HCT116 (cell line): ENCODE measurements at regions not wholly inside any gene's neighbourhood (a gene's known extent, or its start where the extent isn't known, plus 50 kb on each side); places are given as distances from the start of the nearest gene placed in this dataset.

Source experiments
- ATAC-seq: fragments of 200-7000 bp; cut with Tn5 transposase; 2 replicates; pipeline ENCODE4 v1.9.1; 2020; ENCODE audit warnings: mild to moderate bottlenecking, moderate library complexity
- BruUV-seq: library from RNA; stranded (reverse); fragments of 400-500 nt; replicated peaks from 2 replicates; lab custom pipeline; 2021; lab: Mats Ljungman, UMichigan
- CTCF ChIA-PET: fragments of 300-600 bp; sonication (Branson Sonifier 250); formaldehyde crosslinking; loops from one replicate; lab custom pipeline; 2021; ENCODE audit warnings: antibody characterized with exemption; lab: Charles Lee
- POLR2A ChIA-PET: fragments of 300-600, 350-600 bp; sonication (Branson Sonifier 250); formaldehyde crosslinking; loops from one replicate; lab custom pipeline; 2021; ENCODE audit warnings: antibody characterized with exemption; lab: Charles Lee
- RAD21 ChIA-PET, 2 experiments: fragments of 300-600 bp; sonication (Branson Sonifier 250); formaldehyde crosslinking; loops; one replicate each; lab custom pipeline; 2023; ENCODE audit warnings: low total read pairs in 2 of 2; ENCODE audit not compliant: uncharacterized antibody in 2 of 2, unreplicated experiment in 2 of 2, low non-redundant PET in 1 of 2; lab: Charles Lee
- DNase-seq: peaks from one replicate; pipeline ENCODE4 v3.0.0-alpha.2; 2010; ENCODE audit warnings: low read depth, low spot score
- H2AFZ ChIP-seq: fragments of 200-600 bp; shearing (Covaris generic), sonication (generic); 2 replicates; pipeline ENCODE4 v1.6.1; 2017; ENCODE audit warnings: low read depth, mixed run types, mixed read lengths, antibody characterized with exemption, low read length; ENCODE audit not compliant: poor library complexity, severe bottlenecking
- H3K27ac ChIP-seq: 2 replicates; pipeline ENCODE4 v1.5.1; 2012; ENCODE audit warnings: low read depth, low read length
- H3K27me3 ChIP-seq: fragments of 200-600 bp; sonication (generic); 2 replicates; pipeline ENCODE4 v1.6.1; 2016; ENCODE audit warnings: mixed run types, low read length, mixed read lengths; ENCODE audit not compliant: insufficient read depth
- H3K36me3 ChIP-seq, 2 experiments: fragments of 200-500 bp in 1 of 2; fragments of 200-600 bp in 1 of 2; sonication (Bioruptor generic) in 1 of 2; sonication (generic) in 1 of 2; 2 replicates each; pipeline versions ENCODE4 v1.5.1 to v1.6.1; 2014 to 2016; ENCODE audit warnings: low read length in 2 of 2, inconsistent platforms in 1 of 2, mixed read lengths in 1 of 2, mixed run types in 1 of 2; ENCODE audit not compliant: insufficient read depth in 2 of 2, control insufficient read depth in 1 of 2
- H3K4me1 ChIP-seq, 2 experiments: fragments of 200-600 bp in 1 of 2; sonication (generic) in 1 of 2; 2 replicates each; pipeline versions ENCODE4 v1.5.1 to v1.6.1; 2012 to 2017; ENCODE audit warnings: low read length in 2 of 2, inconsistent platforms in 1 of 2, mild to moderate bottlenecking in 1 of 2, mixed read lengths in 1 of 2, mixed run types in 1 of 2, moderate library complexity in 1 of 2; ENCODE audit not compliant: insufficient read depth in 2 of 2, control insufficient read depth in 1 of 2
- H3K4me2 ChIP-seq: fragments of 200-600 bp; sonication (generic); 2 replicates; pipeline ENCODE4 v1.6.1; 2017; ENCODE audit warnings: mixed run types, low read length, mixed read lengths
- H3K4me3 ChIP-seq, 2 experiments: fragments of 200-600 bp in 1 of 2; sonication (generic) in 1 of 2; replicated peaks in 1 of 2; 2 replicates each; pipeline ENCODE4 v1.5.1; 2011 to 2016; ENCODE audit warnings: low read length in 2 of 2, control low read depth in 1 of 2, low read depth in 1 of 2, mild to moderate bottlenecking in 1 of 2, mixed read lengths in 1 of 2, mixed run types in 1 of 2
- H3K79me2 ChIP-seq: fragments of 200-600 bp; sonication (generic); 2 replicates; pipeline ENCODE4 v1.6.1; 2017; ENCODE audit warnings: mild to moderate bottlenecking, mixed run types, low read length, moderate library complexity, mixed read lengths; ENCODE audit not compliant: insufficient read depth
- H3K9ac ChIP-seq: fragments of 200-600 bp; sonication (generic); 2 replicates; pipeline ENCODE4 v1.6.1; 2016; ENCODE audit warnings: low read length, mixed read lengths
- H3K9me2 ChIP-seq: fragments of 200-600 bp; sonication (generic), shearing (Covaris generic); 2 replicates; pipeline ENCODE4 v1.6.1; 2017; ENCODE audit warnings: mixed run types, mild to moderate bottlenecking, moderate library complexity; ENCODE audit not compliant: insufficient read depth
- H3K9me3 ChIP-seq, 2 experiments: fragments of 200-500 bp in 1 of 2; fragments of 200-600 bp in 1 of 2; sonication (Bioruptor generic) in 1 of 2; sonication (generic) in 1 of 2; 2 replicates each; pipeline ENCODE4 v1.6.1; 2014 to 2017; ENCODE audit warnings: low read length in 2 of 2, mixed read lengths in 2 of 2, inconsistent platforms in 1 of 2, low read depth in 1 of 2, mild to moderate bottlenecking in 1 of 2, mixed run types in 1 of 2, moderate library complexity in 1 of 2; ENCODE audit not compliant: control insufficient read depth in 1 of 2, insufficient read depth in 1 of 2
- H4K20me1 ChIP-seq: fragments of 200-600 bp; sonication (generic), shearing (Covaris generic); 2 replicates; pipeline ENCODE4 v1.6.1; 2017; ENCODE audit warnings: mixed run types, mild to moderate bottlenecking, moderate library complexity; ENCODE audit not compliant: insufficient read depth
- CBX3 ChIP-seq: IDR thresholded peaks from 2 replicates; pipeline ENCODE4 v1.6.1; 2012; ENCODE audit warnings: low read depth
- CEBPB ChIP-seq: IDR thresholded peaks from 2 replicates; pipeline ENCODE4 v1.6.1; 2012; ENCODE audit warnings: low read depth
- CTCF ChIP-seq, 3 experiments: fragments of 200-600 bp in 1 of 3; sonication (generic) in 1 of 3; IDR thresholded peaks in 2 of 3; conservative IDR thresholded peaks in 1 of 3; 2 replicates each; pipeline ENCODE4 v1.5.1; 2012 to 2017; ENCODE audit warnings: low read depth in 2 of 3, low read length in 2 of 3, antibody characterized with exemption in 1 of 3, borderline replicate concordance in 1 of 3, control low read depth in 1 of 3, mild to moderate bottlenecking in 1 of 3, mixed read lengths in 1 of 3, mixed run types in 1 of 3, moderate library complexity in 1 of 3; ENCODE audit not compliant: insufficient read depth in 1 of 3
- ELF1 ChIP-seq: IDR thresholded peaks from 2 replicates; pipeline ENCODE4 v1.6.1; 2012; ENCODE audit warnings: low read depth, borderline replicate concordance
- EZH2 ChIP-seq: fragments of 200-600 bp; sonication (generic); IDR thresholded peaks from 2 replicates; pipeline ENCODE4 v1.6.1; 2017; ENCODE audit warnings: antibody characterized with exemption, mixed run types
- EZH2phosphoT487 ChIP-seq: fragments of 200-600 bp; IDR thresholded peaks from 2 replicates; pipeline ENCODE4 v1.6.1; 2018; ENCODE audit warnings: antibody characterized with exemption, borderline replicate concordance
- FOSL1 ChIP-seq: IDR thresholded peaks from 2 replicates; pipeline ENCODE4 v1.6.1; 2012; ENCODE audit warnings: low read depth
- JUND ChIP-seq: IDR thresholded peaks from 2 replicates; pipeline ENCODE4 v1.6.1; 2012
- POLR2A ChIP-seq: IDR thresholded peaks from 2 replicates; pipeline ENCODE4 v1.7.0; 2011; ENCODE audit warnings: borderline replicate concordance; ENCODE audit not compliant: insufficient read depth, insufficient read length; ENCODE audit errors: extremely low read depth
- POLR2AphosphoS5 ChIP-seq: IDR thresholded peaks from 2 replicates; pipeline ENCODE4 v1.6.1; 2011; ENCODE audit warnings: mild to moderate bottlenecking, low read depth, low read length, moderate library complexity
- RAD21 ChIP-seq: IDR thresholded peaks from 2 replicates; pipeline ENCODE4 v1.6.1; 2012; ENCODE audit warnings: low read depth, mild to moderate bottlenecking
- REST ChIP-seq: IDR thresholded peaks from 2 replicates; pipeline ENCODE4 v1.6.1; 2012; ENCODE audit warnings: low read depth
- SIN3A ChIP-seq: IDR thresholded peaks from 2 replicates; pipeline ENCODE4 v1.6.1; 2012; ENCODE audit warnings: low read depth
- SP1 ChIP-seq: IDR thresholded peaks from 2 replicates; pipeline ENCODE4 v1.6.1; 2012; ENCODE audit warnings: low read depth
- SRF ChIP-seq: IDR thresholded peaks from 2 replicates; pipeline ENCODE4 v1.6.1; 2012; ENCODE audit warnings: low read depth
- TCF7L2 ChIP-seq: IDR thresholded peaks from 2 replicates; pipeline ENCODE4 v1.7.0; 2011; ENCODE audit warnings: borderline replicate concordance, inconsistent platforms; ENCODE audit not compliant: insufficient read depth, insufficient read length; ENCODE audit errors: extremely low read depth
- YY1 ChIP-seq: IDR thresholded peaks from 2 replicates; pipeline ENCODE4 v1.6.1; 2011; ENCODE audit warnings: low read length, low read depth, moderate library complexity, mild to moderate bottlenecking; ENCODE audit not compliant: insufficient replicate concordance; ENCODE audit errors: extremely low read depth
- intact Hi-C: fragments of 100-400 bp; cut with micrococcal nuclease; formaldehyde crosslinking; loops from 2 replicates; pipeline ENCODE4 v1.10.0; 2022
- TF ChIP-seq, protein P1 (sequence below): IDR thresholded peaks from 2 replicates; pipeline ENCODE4 v1.6.1; 2012
- TF ChIP-seq, protein P2 (sequence below): IDR thresholded peaks from 2 replicates; pipeline ENCODE4 v1.6.1; 2011; ENCODE audit warnings: mild to moderate bottlenecking, low read length, moderate library complexity; ENCODE audit not compliant: insufficient replicate concordance; ENCODE audit errors: extremely low read depth

GRCh38 chr11:79747406-79747805, 306.6 kb upstream of the TENM4 start:
- Histone ChIP-seq H3K4me3 (no peak overlapping the region), H3K79me2 (no peaks in the 10 kb centered on the region), H4K20me1 (no peaks in the 10 kb centered on the region), H3K9ac (no peak overlapping the region)
- CTCF ChIA-PET = no interaction called here
- intact Hi-C loops = no loop called here
- TF ChIP-seq CBX3 = no peak
- no peak for TF ChIP-seq CEBPB
- TF ChIP-seq POLR2AphosphoS5 = no peak
- no peak for TF ChIP-seq FOSL1
- no peak for TF ChIP-seq SP1
- no peak for TF ChIP-seq YY1
- no peak for TF ChIP-seq CTCF (IDR thresholded peaks at IDR 0.05 in 2 of 3, conservative IDR thresholded peaks at IDR 0.05 in 1 of 3; ENCODE audit: borderline replicate concordance in 1 of 3, insufficient read depth in 1 of 3, low read depth in 2 of 3, low read length in 2 of 3)
- TF ChIP-seq TCF7L2 = no peak
- TF ChIP-seq EZH2 = no peak
- TF ChIP-seq JUND = no peak
- TF ChIP-seq EZH2phosphoT487 = no peak
- no peak for TF ChIP-seq ELF1
- TF ChIP-seq, protein P1, sequence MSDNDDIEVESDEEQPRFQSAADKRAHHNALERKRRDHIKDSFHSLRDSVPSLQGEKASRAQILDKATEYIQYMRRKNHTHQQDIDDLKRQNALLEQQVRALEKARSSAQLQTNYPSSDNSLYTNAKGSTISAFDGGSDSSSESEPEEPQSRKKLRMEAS = no peak
- TF ChIP-seq RAD21 = no peak
- no peak for TF ChIP-seq SIN3A
- no peak for TF ChIP-seq SRF
- TF ChIP-seq, protein P2, sequence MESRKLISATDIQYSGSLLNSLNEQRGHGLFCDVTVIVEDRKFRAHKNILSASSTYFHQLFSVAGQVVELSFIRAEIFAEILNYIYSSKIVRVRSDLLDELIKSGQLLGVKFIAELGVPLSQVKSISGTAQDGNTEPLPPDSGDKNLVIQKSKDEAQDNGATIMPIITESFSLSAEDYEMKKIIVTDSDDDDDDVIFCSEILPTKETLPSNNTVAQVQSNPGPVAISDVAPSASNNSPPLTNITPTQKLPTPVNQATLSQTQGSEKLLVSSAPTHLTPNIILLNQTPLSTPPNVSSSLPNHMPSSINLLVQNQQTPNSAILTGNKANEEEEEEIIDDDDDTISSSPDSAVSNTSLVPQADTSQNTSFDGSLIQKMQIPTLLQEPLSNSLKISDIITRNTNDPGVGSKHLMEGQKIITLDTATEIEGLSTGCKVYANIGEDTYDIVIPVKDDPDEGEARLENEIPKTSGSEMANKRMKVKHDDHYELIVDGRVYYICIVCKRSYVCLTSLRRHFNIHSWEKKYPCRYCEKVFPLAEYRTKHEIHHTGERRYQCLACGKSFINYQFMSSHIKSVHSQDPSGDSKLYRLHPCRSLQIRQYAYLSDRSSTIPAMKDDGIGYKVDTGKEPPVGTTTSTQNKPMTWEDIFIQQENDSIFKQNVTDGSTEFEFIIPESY = no peak
- TF ChIP-seq POLR2A = no peak
- TF ChIP-seq REST = no peak
- TF ChIP-seq, all 23 proteins: peak for 0
- no peak for ATAC-seq
- Histone ChIP-seq H3K9me3 (peaks cover 0 to 6% of the 10 kb centered on the region in 2 experiments; a peak in 2 of 4 replicates), H3K27me3 (no peaks in the 10 kb centered on the region), H3K27ac (no peak overlapping the region), H3K9me2 (no peaks in the 10 kb centered on the region), H3K4me2 (no peak overlapping the region), H3K4me1 (no peaks in the 10 kb centered on the region), H3K36me3 (no peaks in the 10 kb centered on the region), H2AFZ (no peak overlapping the region)
- no TSS peak for BruUV-seq
- ChIA-PET RAD21 (no interaction called here), POLR2A (no interaction called here)
- DNase-seq = no peak
